Right kidney (tissue), 1 donor: ENCODE measurements at regions not wholly inside any gene's neighbourhood (a gene's known extent, or its start where the extent isn't known, plus 50 kb on each side); places are given as distances from the start of the nearest gene placed in this dataset.

Experiments used
- DNase-seq: peaks from one replicate; pipeline ENCODE4 v3.0.0-alpha.2; 2016

- DNase-seq: peak; percentile 69
Measured at GRCh38 chr1:87684194-87684593, 355.5 kb downstream of the LMO4 start.

- DNase-seq: peak; percentile 56
Measured at GRCh38 chr1:87684713-87685205, 356.1 kb downstream of the LMO4 start.

- peak; percentile 44 for DNase-seq
Measured at GRCh38 chr1:87685311-87686135, 356.8 kb downstream of the LMO4 start.

DNA sequence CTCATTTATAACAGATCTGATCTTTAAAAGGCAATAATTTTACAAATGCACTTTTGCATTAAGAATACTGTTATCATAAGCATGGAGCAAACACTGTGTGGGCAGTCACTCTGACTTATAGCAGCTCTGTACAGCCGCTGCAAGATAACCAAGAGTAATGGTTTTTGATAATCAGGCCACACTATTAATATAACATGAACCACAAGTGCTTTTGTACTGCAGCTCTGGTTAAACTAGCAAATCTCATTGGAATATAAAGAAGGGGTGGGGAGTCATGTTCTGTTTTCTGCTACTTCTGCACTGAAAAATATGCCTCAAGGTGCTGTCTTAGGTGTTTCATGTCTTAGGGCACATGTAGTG lies 357.4 kb downstream of the LMO4 start:
- peak; percentile 14 for DNase-seq

- DNase-seq: no peak
Measured at GRCh38 chr1:87686671-87687070, 358.0 kb downstream of the LMO4 start.

GRCh38 chr1:87688136-87688535 lies 359.5 kb downstream of the LMO4 start:
- DNase-seq: no peak

DNA sequence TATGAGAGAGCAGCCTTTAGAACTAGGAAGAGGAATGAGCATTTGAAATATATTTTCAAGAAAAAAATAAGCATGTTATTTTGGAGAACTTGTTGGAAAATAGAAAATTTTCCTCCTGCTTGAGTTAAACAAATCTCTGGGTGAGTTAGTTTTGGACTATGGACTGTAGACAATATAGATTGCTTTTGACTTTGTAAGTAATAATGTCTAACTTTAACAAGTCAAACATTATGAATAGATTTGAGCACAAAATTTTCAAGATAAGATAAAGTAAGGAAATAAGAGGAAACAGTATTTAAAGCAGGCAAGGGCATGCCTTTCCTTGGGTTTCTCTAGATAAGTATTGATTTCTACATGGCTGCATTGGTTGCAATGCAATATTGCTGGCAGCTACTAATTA lies 360.8 kb downstream of the LMO4 start:
- no peak for DNase-seq

GRCh38 chr1:87696483-87696882 lies 367.8 kb downstream of the LMO4 start:
- no peak for DNase-seq

- DNase-seq: no peak
Measured at GRCh38 chr1:87702455-87702854, 373.8 kb downstream of the LMO4 start.

DNA sequence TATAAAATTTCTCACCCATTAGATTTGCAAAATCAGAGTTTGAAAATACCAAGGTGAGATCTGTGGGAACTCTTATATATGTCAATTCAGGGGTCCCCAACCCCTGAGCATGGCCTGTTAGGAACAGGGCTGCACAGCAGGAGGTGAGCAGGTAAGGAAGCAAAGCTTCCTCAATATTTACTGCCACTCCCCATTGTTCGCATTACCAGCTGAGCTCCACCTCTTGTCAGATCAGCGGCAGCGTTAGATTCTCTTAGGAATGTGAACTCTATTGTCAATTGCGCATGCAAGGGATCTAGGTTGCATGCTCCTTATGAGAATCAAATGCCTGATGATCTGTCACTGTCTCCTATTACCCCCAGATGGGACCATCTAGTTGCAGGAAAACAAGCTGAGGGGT lies 376.6 kb downstream of the LMO4 start:
- DNase-seq: no peak

- DNase-seq: no peak
Measured at GRCh38 chr1:87706203-87706602, 377.5 kb downstream of the LMO4 start.

DNA sequence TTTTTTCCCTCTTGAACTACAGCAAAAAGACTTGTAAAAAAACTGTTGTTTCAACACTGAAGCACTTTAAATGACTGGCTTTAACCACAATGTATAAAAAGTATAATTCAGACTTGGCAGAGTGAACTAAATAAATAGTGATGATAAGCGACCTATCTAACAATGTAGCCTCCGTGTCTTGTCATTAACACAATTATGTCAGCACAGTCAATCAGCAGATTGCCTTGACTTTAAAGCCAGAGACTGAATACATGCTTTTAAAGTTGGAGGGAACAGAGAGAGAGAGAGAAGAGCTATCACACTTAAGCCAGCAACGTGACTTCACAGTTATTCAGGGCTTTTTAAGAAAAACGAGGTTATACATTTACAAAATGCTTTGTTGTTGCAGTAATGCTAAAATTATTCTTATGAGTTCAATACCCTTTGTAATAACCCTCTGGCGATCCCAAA lies 378.1 kb downstream of the LMO4 start:
- no peak for DNase-seq

- no peak for DNase-seq
Measured at GRCh38 chr1:87707411-87707810, 378.7 kb downstream of the LMO4 start.

- DNase-seq: no peak
Measured at GRCh38 chr1:87712261-87713010, 383.8 kb downstream of the LMO4 start.

DNA sequence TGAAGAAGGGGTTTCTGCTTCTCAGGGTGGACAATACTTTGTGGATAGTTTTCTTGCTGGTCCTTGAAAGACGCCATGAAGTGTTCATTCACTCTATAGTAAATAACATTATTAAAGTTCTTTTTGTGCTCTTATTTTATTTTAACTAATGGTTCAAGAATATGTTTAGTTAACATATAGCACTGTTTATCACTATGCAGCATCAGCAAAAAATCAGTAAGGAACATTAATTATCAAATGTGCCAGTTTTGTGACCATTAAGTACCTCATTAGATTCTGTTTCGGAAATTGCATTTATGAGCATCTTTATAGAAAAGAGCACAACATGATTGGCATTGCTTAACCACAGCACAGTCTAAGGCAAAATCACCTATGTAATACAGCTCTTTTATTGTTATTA lies 385.6 kb downstream of the LMO4 start:
- no peak for DNase-seq

DNA sequence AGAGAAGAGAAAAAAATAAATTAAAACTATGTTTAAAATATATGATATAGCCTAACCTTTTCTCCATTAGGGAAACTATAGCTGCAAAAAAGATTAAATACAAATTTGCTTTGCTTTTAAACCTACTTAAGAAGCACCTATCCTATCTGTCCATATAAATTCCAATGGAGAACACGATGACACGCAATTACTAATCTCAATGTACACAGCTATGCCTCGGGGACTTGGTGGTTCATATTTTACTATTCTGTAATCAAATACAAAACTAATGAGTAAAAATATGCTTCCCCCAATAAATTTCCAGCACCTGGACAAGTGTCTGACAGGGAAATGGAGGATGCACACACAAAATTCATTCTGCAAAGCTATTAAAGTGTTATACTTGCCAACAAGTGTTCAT lies 386.4 kb downstream of the LMO4 start:
- no peak for DNase-seq

GRCh38 chr1:87715471-87715870 lies 386.8 kb downstream of the LMO4 start:
- no peak for DNase-seq

DNA sequence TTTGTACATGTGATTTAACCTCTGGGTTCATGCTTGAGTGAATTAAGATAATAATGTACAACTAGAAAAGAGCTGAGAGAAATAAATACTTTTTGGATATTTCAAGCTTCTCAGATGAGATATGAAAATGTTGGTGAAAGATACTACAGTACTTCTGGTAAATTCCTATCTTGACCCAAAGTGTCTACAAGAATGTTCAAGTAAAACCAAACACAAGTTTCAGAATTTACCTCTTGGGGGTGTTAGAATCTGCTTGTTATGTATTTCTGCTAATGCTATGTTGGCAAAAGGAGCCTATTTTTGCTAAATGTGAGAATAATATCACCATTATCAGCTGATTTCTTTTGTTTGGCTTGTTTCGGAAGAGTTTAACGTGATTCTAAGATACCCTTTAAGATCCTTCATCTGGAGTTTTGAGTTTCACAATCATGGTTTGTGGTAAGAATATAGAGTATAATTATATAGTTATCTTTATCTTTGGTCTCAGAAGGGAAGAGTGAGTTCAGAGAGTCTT lies 388.5 kb downstream of the LMO4 start:
- DNase-seq: no peak

- no peak for DNase-seq
Measured at GRCh38 chr1:87718241-87718950, 389.7 kb downstream of the LMO4 start.

DNA sequence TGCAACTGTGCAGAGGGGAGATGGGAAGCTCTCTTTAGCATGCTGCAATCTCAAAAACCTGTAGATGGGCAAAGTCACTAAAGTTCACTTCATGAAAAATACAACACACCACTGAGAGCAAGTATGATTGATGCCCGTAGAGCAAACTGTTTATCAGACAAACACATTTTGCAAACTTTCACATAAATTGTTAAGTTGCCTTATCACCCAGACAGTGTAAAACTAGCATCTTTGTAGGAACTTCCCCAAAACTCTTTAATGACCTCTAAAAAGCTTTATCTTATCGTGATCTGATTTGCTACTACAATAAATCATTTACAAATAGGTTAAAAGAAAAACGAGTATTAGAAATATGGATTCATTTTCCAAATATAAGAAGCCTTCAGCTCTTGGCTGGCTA lies 391.0 kb downstream of the LMO4 start:
- no peak for DNase-seq

DNA sequence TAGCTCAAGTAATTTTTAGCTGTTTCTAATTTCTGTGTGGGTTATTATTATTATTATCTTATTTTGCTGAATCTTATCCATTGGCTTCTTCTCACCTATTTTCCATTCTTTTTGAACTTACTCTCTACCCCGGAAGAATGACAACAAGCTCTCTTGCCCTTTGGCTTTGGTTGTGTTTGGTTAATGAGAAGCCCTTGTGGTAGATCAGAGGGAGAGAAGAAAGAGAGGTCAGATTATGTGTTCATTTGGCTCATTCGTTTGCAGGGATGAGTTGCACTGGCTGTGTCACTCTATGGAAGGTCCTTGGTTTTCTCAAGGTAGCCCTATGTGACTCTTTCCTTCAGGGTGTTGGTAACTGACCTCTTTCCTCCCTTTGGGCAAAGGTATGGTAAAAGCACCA lies 391.9 kb downstream of the LMO4 start:
- DNase-seq: no peak

DNA sequence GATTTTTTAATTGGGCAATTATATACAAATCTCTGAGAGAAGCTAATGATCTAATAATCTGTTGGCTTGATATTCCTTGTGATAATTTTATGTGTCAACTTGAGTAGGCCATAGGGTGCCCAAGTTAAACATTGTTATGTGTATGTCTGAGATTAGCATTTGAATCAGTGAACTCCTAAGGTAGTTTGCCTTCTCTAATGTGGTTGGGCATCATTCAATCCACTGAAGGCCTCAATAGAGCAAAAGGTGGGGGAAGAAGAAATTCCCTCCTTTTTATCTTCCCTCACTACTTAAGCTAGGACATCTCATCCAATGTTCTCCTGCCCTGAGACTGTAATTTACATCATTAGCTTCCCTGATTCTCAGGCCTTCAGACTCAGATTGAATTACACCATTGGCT lies 394.5 kb downstream of the LMO4 start:
- no peak for DNase-seq

DNA sequence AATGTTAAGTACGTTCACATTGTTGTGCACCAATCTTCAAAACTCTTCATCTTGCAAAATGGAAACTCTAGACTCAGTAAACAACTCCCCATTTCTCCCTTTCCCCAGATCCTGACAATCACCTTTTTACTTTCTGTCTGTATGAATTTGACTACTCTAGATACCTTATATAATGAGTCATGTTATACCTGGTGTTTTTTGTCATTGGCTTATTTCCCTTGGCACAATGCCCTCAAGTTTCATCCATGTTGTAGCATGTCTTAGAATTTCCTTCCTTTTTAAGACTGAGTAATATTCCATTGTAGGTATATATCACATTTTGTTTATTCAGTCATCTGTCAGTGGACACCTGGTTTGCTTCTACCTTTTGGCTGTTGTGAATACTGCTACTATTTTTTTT lies 399.5 kb downstream of the LMO4 start:
- no peak for DNase-seq
